ENCODE measurements at regions not wholly inside any gene's neighbourhood (a gene's known extent, or its start where the extent isn't known, plus 50 kb on each side); places are given as distances from the start of the nearest gene placed in this dataset.

DNA sequence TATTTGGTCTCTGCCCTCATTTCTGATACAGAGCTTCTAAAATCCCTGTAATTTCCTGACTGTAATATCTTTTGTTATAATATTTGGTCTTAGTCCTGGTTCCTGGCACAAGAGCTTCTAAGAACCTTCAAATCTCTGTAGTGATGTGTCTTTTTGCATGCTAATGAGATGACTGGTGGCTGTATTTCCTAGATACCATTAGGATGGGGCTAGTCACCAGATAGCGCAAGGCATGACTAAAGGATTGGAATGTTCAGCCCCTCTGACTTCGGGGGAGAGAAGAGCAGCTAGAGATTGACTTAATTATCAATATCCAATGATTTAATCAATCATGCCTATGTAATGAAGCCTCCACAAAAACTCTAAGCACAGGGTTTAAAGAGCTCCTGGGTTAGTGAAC lies 620.8 kb upstream of the ACVR2A start:
- ATAC-seq = no peak
- TF ChIP-seq BACH2 (CRISPR knock-in tag; IDR thresholded peaks at IDR 0.05; ENCODE audit: borderline replicate concordance) (no peak), ZNF70 (CRISPR knock-in tag; IDR thresholded peaks at IDR 0.05) (no peak), GLIS3 (CRISPR knock-in tag; IDR thresholded peaks at IDR 0.05) (no peak)
- TF ChIP-seq, protein P1, sequence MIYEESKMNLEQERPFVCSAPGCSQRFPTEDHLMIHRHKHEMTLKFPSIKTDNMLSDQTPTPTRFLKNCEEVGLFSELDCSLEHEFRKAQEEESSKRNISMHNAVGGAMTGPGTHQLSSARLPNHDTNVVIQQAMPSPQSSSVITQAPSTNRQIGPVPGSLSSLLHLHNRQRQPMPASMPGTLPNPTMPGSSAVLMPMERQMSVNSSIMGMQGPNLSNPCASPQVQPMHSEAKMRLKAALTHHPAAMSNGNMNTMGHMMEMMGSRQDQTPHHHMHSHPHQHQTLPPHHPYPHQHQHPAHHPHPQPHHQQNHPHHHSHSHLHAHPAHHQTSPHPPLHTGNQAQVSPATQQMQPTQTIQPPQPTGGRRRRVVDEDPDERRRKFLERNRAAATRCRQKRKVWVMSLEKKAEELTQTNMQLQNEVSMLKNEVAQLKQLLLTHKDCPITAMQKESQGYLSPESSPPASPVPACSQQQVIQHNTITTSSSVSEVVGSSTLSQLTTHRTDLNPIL (CRISPR knock-in tag; IDR thresholded peaks at IDR 0.05; ENCODE audit: low read depth) = no peak
- TF ChIP-seq, protein P2, sequence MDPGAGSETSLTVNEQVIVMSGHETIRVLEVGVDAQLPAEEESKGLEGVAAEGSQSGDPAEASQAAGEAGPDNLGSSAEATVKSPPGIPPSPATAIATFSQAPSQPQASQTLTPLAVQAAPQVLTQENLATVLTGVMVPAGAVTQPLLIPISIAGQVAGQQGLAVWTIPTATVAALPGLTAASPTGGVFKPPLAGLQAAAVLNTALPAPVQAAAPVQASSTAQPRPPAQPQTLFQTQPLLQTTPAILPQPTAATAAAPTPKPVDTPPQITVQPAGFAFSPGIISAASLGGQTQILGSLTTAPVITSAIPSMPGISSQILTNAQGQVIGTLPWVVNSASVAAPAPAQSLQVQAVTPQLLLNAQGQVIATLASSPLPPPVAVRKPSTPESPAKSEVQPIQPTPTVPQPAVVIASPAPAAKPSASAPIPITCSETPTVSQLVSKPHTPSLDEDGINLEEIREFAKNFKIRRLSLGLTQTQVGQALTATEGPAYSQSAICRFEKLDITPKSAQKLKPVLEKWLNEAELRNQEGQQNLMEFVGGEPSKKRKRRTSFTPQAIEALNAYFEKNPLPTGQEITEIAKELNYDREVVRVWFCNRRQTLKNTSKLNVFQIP (CRISPR knock-in tag; IDR thresholded peaks at IDR 0.05; ENCODE audit: borderline replicate concordance, low read depth) = no peak

DNA sequence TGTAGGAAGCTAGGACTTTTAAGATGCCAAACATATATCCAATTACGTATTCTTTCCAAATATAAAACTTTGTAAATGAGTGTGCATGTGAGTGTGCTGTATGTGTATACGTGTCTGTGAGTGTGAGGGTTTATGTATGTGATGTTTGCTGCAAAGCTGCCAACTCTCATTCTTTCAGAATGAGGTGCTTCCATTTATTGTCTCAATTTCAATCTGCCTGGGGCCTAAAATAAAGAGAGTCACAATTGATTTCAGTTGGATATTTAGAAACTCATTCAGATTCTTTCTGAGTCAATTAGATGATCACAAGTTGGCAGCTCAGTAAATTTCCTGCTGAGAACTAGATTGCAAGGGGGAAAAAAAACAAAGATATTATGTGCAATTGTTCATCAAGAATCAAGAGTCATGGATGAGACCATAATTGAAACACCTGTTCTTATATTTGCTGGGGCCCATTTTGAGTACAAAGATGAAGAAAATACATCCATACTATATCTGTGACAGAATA lies 621.2 kb upstream of the ACVR2A start:
- no peak for TF ChIP-seq CSDC2 (CRISPR knock-in tag; IDR thresholded peaks at IDR 0.05)
- no peak for TF ChIP-seq PPARA (CRISPR knock-in tag; IDR thresholded peaks at IDR 0.05; ENCODE audit: borderline replicate concordance)
- no peak for TF ChIP-seq BACH2 (CRISPR knock-in tag; IDR thresholded peaks at IDR 0.05; ENCODE audit: borderline replicate concordance)
- TF ChIP-seq, protein P3, sequence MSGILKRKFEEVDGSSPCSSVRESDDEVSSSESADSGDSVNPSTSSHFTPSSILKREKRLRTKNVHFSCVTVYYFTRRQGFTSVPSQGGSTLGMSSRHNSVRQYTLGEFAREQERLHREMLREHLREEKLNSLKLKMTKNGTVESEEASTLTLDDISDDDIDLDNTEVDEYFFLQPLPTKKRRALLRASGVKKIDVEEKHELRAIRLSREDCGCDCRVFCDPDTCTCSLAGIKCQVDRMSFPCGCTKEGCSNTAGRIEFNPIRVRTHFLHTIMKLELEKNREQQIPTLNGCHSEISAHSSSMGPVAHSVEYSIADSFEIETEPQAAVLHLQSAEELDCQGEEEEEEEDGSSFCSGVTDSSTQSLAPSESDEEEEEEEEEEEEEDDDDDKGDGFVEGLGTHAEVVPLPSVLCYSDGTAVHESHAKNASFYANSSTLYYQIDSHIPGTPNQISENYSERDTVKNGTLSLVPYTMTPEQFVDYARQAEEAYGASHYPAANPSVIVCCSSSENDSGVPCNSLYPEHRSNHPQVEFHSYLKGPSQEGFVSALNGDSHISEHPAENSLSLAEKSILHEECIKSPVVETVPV (CRISPR knock-in tag; IDR thresholded peaks at IDR 0.05) = no peak
- no peak for TF ChIP-seq GLIS3 (CRISPR knock-in tag; IDR thresholded peaks at IDR 0.05)
- TF ChIP-seq, protein P1 (CRISPR knock-in tag; IDR thresholded peaks at IDR 0.05; ENCODE audit: low read depth) = no peak
- TF ChIP-seq, protein P4, sequence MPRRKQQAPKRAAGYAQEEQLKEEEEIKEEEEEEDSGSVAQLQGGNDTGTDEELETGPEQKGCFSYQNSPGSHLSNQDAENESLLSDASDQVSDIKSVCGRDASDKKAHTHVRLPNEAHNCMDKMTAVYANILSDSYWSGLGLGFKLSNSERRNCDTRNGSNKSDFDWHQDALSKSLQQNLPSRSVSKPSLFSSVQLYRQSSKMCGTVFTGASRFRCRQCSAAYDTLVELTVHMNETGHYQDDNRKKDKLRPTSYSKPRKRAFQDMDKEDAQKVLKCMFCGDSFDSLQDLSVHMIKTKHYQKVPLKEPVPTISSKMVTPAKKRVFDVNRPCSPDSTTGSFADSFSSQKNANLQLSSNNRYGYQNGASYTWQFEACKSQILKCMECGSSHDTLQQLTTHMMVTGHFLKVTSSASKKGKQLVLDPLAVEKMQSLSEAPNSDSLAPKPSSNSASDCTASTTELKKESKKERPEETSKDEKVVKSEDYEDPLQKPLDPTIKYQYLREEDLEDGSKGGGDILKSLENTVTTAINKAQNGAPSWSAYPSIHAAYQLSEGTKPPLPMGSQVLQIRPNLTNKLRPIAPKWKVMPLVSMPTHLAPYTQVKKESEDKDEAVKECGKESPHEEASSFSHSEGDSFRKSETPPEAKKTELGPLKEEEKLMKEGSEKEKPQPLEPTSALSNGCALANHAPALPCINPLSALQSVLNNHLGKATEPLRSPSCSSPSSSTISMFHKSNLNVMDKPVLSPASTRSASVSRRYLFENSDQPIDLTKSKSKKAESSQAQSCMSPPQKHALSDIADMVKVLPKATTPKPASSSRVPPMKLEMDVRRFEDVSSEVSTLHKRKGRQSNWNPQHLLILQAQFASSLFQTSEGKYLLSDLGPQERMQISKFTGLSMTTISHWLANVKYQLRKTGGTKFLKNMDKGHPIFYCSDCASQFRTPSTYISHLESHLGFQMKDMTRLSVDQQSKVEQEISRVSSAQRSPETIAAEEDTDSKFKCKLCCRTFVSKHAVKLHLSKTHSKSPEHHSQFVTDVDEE (CRISPR knock-in tag; IDR thresholded peaks at IDR 0.05) = no peak
- no peak for TF ChIP-seq SNAI2 (CRISPR knock-in tag; IDR thresholded peaks at IDR 0.05)
- no peak for TF ChIP-seq ZC3H10 (CRISPR knock-in tag; IDR thresholded peaks at IDR 0.05)
- no peak for TF ChIP-seq ESRRG (CRISPR knock-in tag; IDR thresholded peaks at IDR 0.05)
- TF ChIP-seq ARNTL (CRISPR knock-in tag; IDR thresholded peaks at IDR 0.05; ENCODE audit: borderline replicate concordance, low read depth) = no peak
- TF ChIP-seq ZNF8 (CRISPR knock-in tag; IDR thresholded peaks at IDR 0.05) = no peak
- no peak for ATAC-seq

DNA sequence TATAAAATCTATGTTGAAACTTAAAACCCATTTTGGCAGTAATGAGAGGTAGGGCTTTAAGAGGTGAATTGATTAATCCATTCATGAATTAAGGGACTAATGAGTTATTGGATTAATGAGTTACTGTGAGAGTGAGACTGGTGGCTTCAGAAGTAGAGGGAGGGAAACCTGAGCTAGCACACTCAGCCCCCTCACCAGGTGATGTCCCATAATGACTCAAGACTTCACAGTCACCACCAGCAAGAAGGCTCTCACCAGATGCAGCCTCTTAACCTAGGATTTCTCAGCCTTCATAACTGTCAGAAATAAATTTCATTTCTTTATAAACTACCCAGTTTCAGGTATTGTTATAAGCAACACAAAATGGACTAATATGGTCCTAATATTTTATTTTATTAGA lies 621.7 kb upstream of the ACVR2A start:
- no peak for ATAC-seq
- TF ChIP-seq, protein P4 (CRISPR knock-in tag; IDR thresholded peaks at IDR 0.05) = no peak
- TF ChIP-seq ZNF565 (CRISPR knock-in tag; conservative IDR thresholded peaks at IDR 0.05; ENCODE audit: low read depth) = no peak

DNA sequence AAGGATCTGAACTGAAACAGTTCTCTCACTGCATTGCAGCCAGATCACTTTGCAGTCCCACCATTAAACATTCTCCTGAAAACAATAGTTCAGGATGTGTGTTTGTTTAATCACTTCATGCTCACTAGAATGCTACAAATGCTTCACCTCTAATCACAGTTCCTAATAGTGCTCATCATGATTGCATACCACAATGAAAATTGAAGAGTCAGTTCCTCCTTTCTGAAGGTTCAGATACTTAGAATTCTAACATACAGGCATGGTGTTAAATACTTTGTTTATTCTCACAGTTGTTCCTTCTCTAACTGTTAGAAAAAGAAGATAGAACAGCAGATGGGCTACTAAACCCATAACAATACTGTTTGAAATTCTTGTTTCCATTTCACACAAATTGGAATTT lies 622.3 kb upstream of the ACVR2A start:
- no peak for TF ChIP-seq TCF4 (CRISPR knock-in tag; IDR thresholded peaks at IDR 0.05; ENCODE audit: borderline replicate concordance)
- no peak for TF ChIP-seq PPARA (CRISPR knock-in tag; IDR thresholded peaks at IDR 0.05; ENCODE audit: borderline replicate concordance)
- TF ChIP-seq ISL1 (CRISPR knock-in tag; IDR thresholded peaks at IDR 0.05) = no peak
- TF ChIP-seq RARB (CRISPR knock-in tag; IDR thresholded peaks at IDR 0.05) = no peak
- TF ChIP-seq ZNF8 (CRISPR knock-in tag; IDR thresholded peaks at IDR 0.05) = no peak
- no peak for TF ChIP-seq CSDC2 (CRISPR knock-in tag; IDR thresholded peaks at IDR 0.05)
- TF ChIP-seq, protein P2 (CRISPR knock-in tag; IDR thresholded peaks at IDR 0.05; ENCODE audit: borderline replicate concordance, low read depth) = no peak
- TF ChIP-seq, protein P1 (CRISPR knock-in tag; IDR thresholded peaks at IDR 0.05; ENCODE audit: low read depth) = no peak
- TF ChIP-seq BACH2 (CRISPR knock-in tag; IDR thresholded peaks at IDR 0.05; ENCODE audit: borderline replicate concordance) = no peak
- TF ChIP-seq SNAI2 (CRISPR knock-in tag; IDR thresholded peaks at IDR 0.05) = no peak
- TF ChIP-seq GLIS3 (CRISPR knock-in tag; IDR thresholded peaks at IDR 0.05) = no peak
- no peak for TF ChIP-seq ZFP30 (CRISPR knock-in tag; IDR thresholded peaks at IDR 0.05)
- no peak for TF ChIP-seq ZFP3 (CRISPR knock-in tag; IDR thresholded peaks at IDR 0.05)
- no peak for TF ChIP-seq ESRRG (CRISPR knock-in tag; IDR thresholded peaks at IDR 0.05)
- ATAC-seq = no peak
